Uterus (tissue), 2 donors: ENCODE measurements at regions not wholly inside any gene's neighbourhood (a gene's known extent, or its start where the extent isn't known, plus 50 kb on each side); places are given as distances from the start of the nearest gene placed in this dataset.

Experiments used
- POLR2A ChIP-seq, 2 donors: fragments of 450-650 bp; IDR thresholded peaks; one replicate each; pipeline ENCODE4 v1.6.1; 2016; ENCODE audit warnings: antibody characterized with exemption in 2 of 2, mild to moderate bottlenecking in 1 of 2, moderate library complexity in 1 of 2
- TF ChIP-seq, protein P1 (sequence below), 4 experiments: fragments of 200-600 bp in 2 of 4; fragments of 450-650 bp in 2 of 4; sonication (generic) in 2 of 4; IDR thresholded peaks; one replicate each; pipeline ENCODE4 v1.5.1; 2016 to 2019; ENCODE audit warnings: antibody characterized with exemption in 4 of 4, mild to moderate bottlenecking in 2 of 4, moderate library complexity in 1 of 4

DNA sequence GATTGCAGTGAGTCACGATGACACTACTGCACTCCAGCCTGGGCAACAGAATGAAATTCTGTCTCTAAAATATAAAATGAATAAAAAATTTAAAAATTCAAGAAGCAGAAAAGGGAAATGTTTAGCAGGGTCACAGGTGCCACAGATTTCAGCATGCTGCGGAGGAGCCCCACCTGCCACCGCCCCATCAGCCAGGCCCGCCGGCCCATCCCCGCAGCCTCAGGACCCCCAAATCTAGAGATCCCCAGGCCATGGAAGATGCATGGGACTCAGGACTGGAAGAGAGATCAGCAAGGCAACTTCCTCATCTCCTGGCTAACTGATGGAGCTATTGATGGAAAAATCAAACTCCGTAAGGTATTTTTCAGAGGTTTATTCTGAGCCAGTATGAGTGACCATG lies 208.2 kb downstream of the UQCRFS1 start:
- TF ChIP-seq POLR2A (IDR thresholded peaks at IDR 0.05) = no peak
- TF ChIP-seq, protein P1, sequence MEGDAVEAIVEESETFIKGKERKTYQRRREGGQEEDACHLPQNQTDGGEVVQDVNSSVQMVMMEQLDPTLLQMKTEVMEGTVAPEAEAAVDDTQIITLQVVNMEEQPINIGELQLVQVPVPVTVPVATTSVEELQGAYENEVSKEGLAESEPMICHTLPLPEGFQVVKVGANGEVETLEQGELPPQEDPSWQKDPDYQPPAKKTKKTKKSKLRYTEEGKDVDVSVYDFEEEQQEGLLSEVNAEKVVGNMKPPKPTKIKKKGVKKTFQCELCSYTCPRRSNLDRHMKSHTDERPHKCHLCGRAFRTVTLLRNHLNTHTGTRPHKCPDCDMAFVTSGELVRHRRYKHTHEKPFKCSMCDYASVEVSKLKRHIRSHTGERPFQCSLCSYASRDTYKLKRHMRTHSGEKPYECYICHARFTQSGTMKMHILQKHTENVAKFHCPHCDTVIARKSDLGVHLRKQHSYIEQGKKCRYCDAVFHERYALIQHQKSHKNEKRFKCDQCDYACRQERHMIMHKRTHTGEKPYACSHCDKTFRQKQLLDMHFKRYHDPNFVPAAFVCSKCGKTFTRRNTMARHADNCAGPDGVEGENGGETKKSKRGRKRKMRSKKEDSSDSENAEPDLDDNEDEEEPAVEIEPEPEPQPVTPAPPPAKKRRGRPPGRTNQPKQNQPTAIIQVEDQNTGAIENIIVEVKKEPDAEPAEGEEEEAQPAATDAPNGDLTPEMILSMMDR (IDR thresholded peaks at IDR 0.05) = no peak
